Medulla oblongata (tissue), 1 donor: ENCODE measurements at regions not wholly inside any gene's neighbourhood (a gene's known extent, or its start where the extent isn't known, plus 50 kb on each side); places are given as distances from the start of the nearest gene placed in this dataset.

Experiments used
- DNase-seq: peaks from one replicate; pipeline ENCODE4 v3.0.0-alpha.2; 2015; ENCODE audit errors: extremely low spot score

GRCh38 chr2:76455910-76456309, 745.2 kb upstream of the GCFC2 start:
- no peak for DNase-seq

- DNase-seq: no peak
Measured at GRCh38 chr2:76450024-76450475, 739.3 kb upstream of the GCFC2 start.

- DNase-seq: no peak
Measured at GRCh38 chr2:76448956-76449355, 738.2 kb upstream of the GCFC2 start.

- no peak for DNase-seq
Measured at GRCh38 chr2:76447294-76447693, 736.6 kb upstream of the GCFC2 start.

GRCh38 chr2:76446872-76447271, 736.2 kb upstream of the GCFC2 start:
- no peak for DNase-seq

GRCh38 chr2:76445880-76446279, 735.2 kb upstream of the GCFC2 start:
- DNase-seq: no peak

GRCh38 chr2:76444732-76445131, 734.0 kb upstream of the GCFC2 start:
- DNase-seq: no peak

GRCh38 chr2:76437564-76437963, 726.8 kb upstream of the GCFC2 start:
- DNase-seq: no peak

- no peak for DNase-seq
Measured at GRCh38 chr2:76429374-76429773, 718.7 kb upstream of the GCFC2 start.

- no peak for DNase-seq
Measured at GRCh38 chr2:76427452-76427851, 716.7 kb upstream of the GCFC2 start.

GRCh38 chr2:76415821-76416220, 705.1 kb upstream of the GCFC2 start:
- DNase-seq: no peak

GRCh38 chr2:76413436-76413835, 702.7 kb upstream of the GCFC2 start:
- DNase-seq: no peak

- no peak for DNase-seq
Measured at GRCh38 chr2:76406134-76406855, 695.6 kb upstream of the GCFC2 start.

- no peak for DNase-seq
Measured at GRCh38 chr2:76393356-76393755, 682.6 kb upstream of the GCFC2 start.

- DNase-seq: no peak
Measured at GRCh38 chr2:76391678-76392077, 681.0 kb upstream of the GCFC2 start.

GRCh38 chr2:76387294-76387693, 676.6 kb upstream of the GCFC2 start:
- no peak for DNase-seq

- no peak for DNase-seq
Measured at GRCh38 chr2:76385943-76386342, 675.2 kb upstream of the GCFC2 start.

GRCh38 chr2:76381624-76382023, 670.9 kb upstream of the GCFC2 start:
- no peak for DNase-seq

GRCh38 chr2:76378140-76378539, 667.4 kb upstream of the GCFC2 start:
- DNase-seq: no peak

- no peak for DNase-seq
Measured at GRCh38 chr2:76341439-76341838, 630.7 kb upstream of the GCFC2 start.

GRCh38 chr2:76332871-76333270, 622.2 kb upstream of the GCFC2 start:
- no peak for DNase-seq

GRCh38 chr2:76330865-76331264, 620.1 kb upstream of the GCFC2 start:
- no peak for DNase-seq

- DNase-seq: no peak
Measured at GRCh38 chr2:76326636-76327035, 615.9 kb upstream of the GCFC2 start.

- DNase-seq: no peak
Measured at GRCh38 chr2:76323381-76323780, 612.7 kb upstream of the GCFC2 start.
